SU-DHL-6 (cell line): ENCODE measurements at regions not wholly inside any gene's neighbourhood (a gene's known extent, or its start where the extent isn't known, plus 50 kb on each side); places are given as distances from the start of the nearest gene placed in this dataset.

ENCODE experiments used
- H2AFZ ChIP-seq: fragments of 200-600 bp; sonication (generic); 2 replicates; pipeline ENCODE4 v1.6.1; 2014; ENCODE audit warnings: low read depth, mild to moderate bottlenecking, moderate library complexity, mixed read lengths, antibody characterized with exemption, low read length; ENCODE audit not compliant: severe bottlenecking
- H3F3A ChIP-seq: fragments of 200-600 bp; shearing (Covaris generic); 2 replicates; pipeline ENCODE4 v1.6.0; 2016; ENCODE audit warnings: antibody characterized with exemption, mild to moderate bottlenecking; ENCODE audit not compliant: insufficient read depth
- H3K27ac ChIP-seq: fragments of 200-600 bp; sonication (generic); 2 replicates; pipeline ENCODE4 v1.5.1; 2016; ENCODE audit warnings: low read depth, mild to moderate bottlenecking, low read length, moderate library complexity, mixed read lengths
- H3K27me3 ChIP-seq: fragments of 200-600 bp; sonication (generic), shearing (Covaris generic); 2 replicates; pipeline ENCODE4 v1.6.0; 2014; ENCODE audit warnings: mild to moderate bottlenecking, low read length
- H3K36me3 ChIP-seq: fragments of 200-600 bp; sonication (generic); 2 replicates; pipeline ENCODE4 v1.6.1; 2014; ENCODE audit warnings: mild to moderate bottlenecking, low read length, mixed read lengths
- H3K4me2 ChIP-seq: fragments of 300-600, 200-600 bp; shearing (Covaris generic), sonication (generic); 2 replicates; pipeline ENCODE4 v1.6.0; 2014; ENCODE audit warnings: low read length, low read depth, mild to moderate bottlenecking; ENCODE audit not compliant: poor library complexity, severe bottlenecking
- H3K4me3 ChIP-seq: fragments of 200-600 bp; sonication (generic); 2 replicates; pipeline ENCODE4 v1.5.1; 2014; ENCODE audit warnings: antibody characterized with exemption, low read length, mild to moderate bottlenecking, mixed read lengths; ENCODE audit not compliant: insufficient read depth, poor library complexity, severe bottlenecking
- H3K79me2 ChIP-seq: fragments of 200-600 bp; sonication (generic); 2 replicates; pipeline ENCODE4 v1.6.1; 2014; ENCODE audit warnings: mild to moderate bottlenecking, low read length, moderate library complexity; ENCODE audit not compliant: insufficient read depth
- H3K9ac ChIP-seq: fragments of 200-600 bp; sonication (generic); 2 replicates; pipeline ENCODE4 v1.7.0; 2014; ENCODE audit warnings: mild to moderate bottlenecking, low read length
- H3K9me2 ChIP-seq: fragments of 200-600 bp; sonication (generic); replicated peaks from 2 replicates; pipeline ENCODE4 v1.6.1; 2014; ENCODE audit warnings: low read length; ENCODE audit not compliant: insufficient read depth
- H3K9me3 ChIP-seq: fragments of 200-600 bp; sonication (generic); 2 replicates; pipeline ENCODE4 v1.6.1; 2014; ENCODE audit warnings: low read length, mixed read lengths; ENCODE audit not compliant: insufficient read depth
- H4K20me1 ChIP-seq: fragments of 200-600 bp; sonication (generic); 2 replicates; pipeline ENCODE4 v1.6.1; 2014; ENCODE audit warnings: low read depth, mild to moderate bottlenecking, antibody characterized with exemption, low read length, moderate library complexity, mixed read lengths
- CTCF ChIP-seq: fragments of 200-600 bp; sonication (generic); IDR thresholded peaks from one replicate; pipeline ENCODE4 v1.5.1; 2017; ENCODE audit warnings: antibody characterized with exemption, mild to moderate bottlenecking, low read length, moderate library complexity; ENCODE audit not compliant: insufficient read depth, poor library complexity, severe bottlenecking
- EZH2phosphoT487 ChIP-seq: fragments of 200-600 bp; sonication (generic), shearing (Covaris generic); conservative IDR thresholded peaks from 2 replicates; pipeline ENCODE4 v1.6.1; 2018; ENCODE audit warnings: mild to moderate bottlenecking, antibody characterized with exemption, low read length, moderate library complexity, mixed read lengths

GRCh38 chr21:39115576-39116235, 67.5 kb downstream of the PSMG1 start:
- Histone ChIP-seq H4K20me1 (no peaks in the 10 kb centered on the region), H2AFZ (no peak overlapping the region), H3K79me2 (no peaks in the 10 kb centered on the region), H3K36me3 (no peaks in the 10 kb centered on the region), H3K27me3 (no peaks in the 10 kb centered on the region), H3F3A (no peaks in the 10 kb centered on the region), H3K4me3 (no peak overlapping the region), H3K9me3 (no peaks in the 10 kb centered on the region), H3K4me2 (no peak overlapping the region), H3K27ac (no peak overlapping the region), H3K9me2 (no peaks in the 10 kb centered on the region), H3K9ac (no peak overlapping the region)
- TF ChIP-seq EZH2phosphoT487 = no peak
- TF ChIP-seq CTCF = no peak

- Histone ChIP-seq H3K4me2 (no peak overlapping the region), H3K79me2 (no peaks in the 10 kb centered on the region), H3K4me3 (no peak overlapping the region), H3K9ac (no peak overlapping the region), H3K9me3 (no peaks in the 10 kb centered on the region), H3F3A (no peaks in the 10 kb centered on the region), H3K27me3 (no peaks in the 10 kb centered on the region), H3K9me2 (no peaks in the 10 kb centered on the region), H4K20me1 (no peaks in the 10 kb centered on the region), H3K36me3 (no peaks in the 10 kb centered on the region), H3K27ac (no peak overlapping the region), H2AFZ (no peak overlapping the region)
- no peak for TF ChIP-seq CTCF
- no peak for TF ChIP-seq EZH2phosphoT487
Observed at GRCh38 chr21:39114871-39115575, 68.2 kb downstream of the PSMG1 start.

GRCh38 chr21:39111931-39112550, 71.2 kb downstream of the PSMG1 start:
- H3K79me2 ChIP-seq = no peaks in the 10 kb centered on the region
- H2AFZ ChIP-seq = no peak overlapping the region
- H3K27me3 ChIP-seq = no peaks in the 10 kb centered on the region
- no peaks in the 10 kb centered on the region for H4K20me1 ChIP-seq
- no peak overlapping the region for H3K4me3 ChIP-seq
- no peaks in the 10 kb centered on the region for H3F3A ChIP-seq
- no peaks in the 10 kb centered on the region for H3K36me3 ChIP-seq
- H3K4me2 ChIP-seq = no peak overlapping the region
- no peaks in the 10 kb centered on the region for H3K9me2 ChIP-seq
- H3K9me3 ChIP-seq = no peaks in the 10 kb centered on the region
- no peak overlapping the region for H3K9ac ChIP-seq
- no peak for TF ChIP-seq CTCF
- no peak for TF ChIP-seq EZH2phosphoT487
- H3K27ac ChIP-seq = no peak overlapping the region
